AG04450 (cell line): ENCODE measurements at regions not wholly inside any gene's neighbourhood (a gene's known extent, or its start where the extent isn't known, plus 50 kb on each side); places are given as distances from the start of the nearest gene placed in this dataset.

Experiments
- CTCF ChIA-PET: fragments of 300-600, 350-600 bp; formaldehyde crosslinking; extraction: SDS; loops from one replicate; lab custom pipeline; 2022; ENCODE audit warnings: antibody characterized with exemption, inconsistent platforms; lab: Charles Lee
- POLR2A ChIA-PET: fragments of 350-600 bp; formaldehyde crosslinking; extraction: SDS; loops from one replicate; lab custom pipeline; 2021; ENCODE audit warnings: antibody characterized with exemption, inconsistent platforms; lab: Yijun Ruan, JAX
- DNase-seq: peaks from one replicate; pipeline ENCODE4 v3.0.0-alpha.2; 2011; ENCODE audit warnings: low read depth, low spot score
- H3K27ac ChIP-seq: one replicate; pipeline ENCODE4 v1.5.1; 2012; ENCODE audit warnings: low read depth, low read length, control low read depth
- H3K27me3 ChIP-seq: one replicate; pipeline ENCODE4 v1.6.0; 2012; ENCODE audit warnings: low read length; ENCODE audit not compliant: control insufficient read depth, insufficient read depth
- H3K4me3 ChIP-seq: 2 replicates; pipeline ENCODE4 v1.5.1; 2011; ENCODE audit warnings: mild to moderate bottlenecking, low read depth, low read length, control low read depth
- H3K9me3 ChIP-seq: 2 replicates; pipeline ENCODE4 v1.5.1; 2012; ENCODE audit warnings: low read length; ENCODE audit not compliant: control insufficient read depth, insufficient read depth
- CTCF ChIP-seq: IDR thresholded peaks from 2 replicates; pipeline ENCODE4 v1.5.1; 2011; ENCODE audit warnings: low read depth, low read length, control low read depth, inconsistent platforms

- peak; percentile 50 for DNase-seq
- H3K27ac ChIP-seq: no peak overlapping the region
- H3K9me3 ChIP-seq: no peaks in the 10 kb centered on the region; the same call in 1 of the 2 replicates
- no peak overlapping the region for H3K4me3 ChIP-seq
- no peaks in the 10 kb centered on the region for H3K27me3 ChIP-seq
- ChIA-PET CTCF (interaction anchor here (0.6 to 7.5 kb wide), 58 partner anchors 8 to 479 kb away, joined by 3 to 119 read pairs (median 4); partner anchors contain the start of gene GALNT15), POLR2A (no interaction called here)
- TF ChIP-seq CTCF: peak; percentile 78
These were observed 125.8 kb upstream of the GALNT15 start for GRCh38 chr3:16048435-16049318.

DNA sequence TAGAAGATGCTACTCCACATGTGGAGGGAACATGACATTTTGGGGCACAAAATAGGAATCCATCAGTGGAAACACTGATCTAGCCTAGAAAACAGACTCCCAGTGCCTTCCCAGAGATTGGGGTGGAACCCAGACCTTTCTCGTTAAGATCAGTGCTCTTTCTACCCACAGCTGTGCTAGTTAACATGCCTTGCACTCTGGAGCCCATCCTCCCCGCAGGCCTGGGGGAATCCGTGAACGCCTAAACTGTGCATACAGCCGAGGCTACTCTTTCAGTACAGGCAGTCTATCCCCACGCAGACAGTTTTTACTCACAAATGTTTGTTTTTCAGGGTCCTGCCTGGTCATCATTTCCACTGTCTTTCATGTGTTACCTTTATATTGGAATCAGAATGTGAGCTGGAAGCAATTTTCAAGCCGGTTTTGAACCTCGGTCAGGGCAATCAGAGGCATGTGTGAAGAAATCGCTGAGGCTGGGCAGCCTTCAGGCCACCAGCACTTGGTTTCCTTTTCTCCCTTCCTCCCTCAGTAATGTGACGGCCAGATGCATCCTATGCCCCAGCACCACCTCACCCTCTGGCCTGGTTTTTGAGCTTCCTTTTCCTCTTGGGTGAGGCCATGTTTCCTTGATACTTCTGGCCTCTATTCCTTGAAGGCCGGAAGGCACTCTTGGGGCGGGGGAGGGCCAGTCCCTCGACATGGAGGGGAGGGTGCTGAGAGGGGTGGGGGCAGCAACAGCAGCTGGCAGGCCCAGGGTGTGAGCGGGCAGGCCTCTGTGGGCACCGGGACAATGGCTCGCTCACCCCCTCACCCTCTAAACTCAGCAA lies 123.6 kb upstream of the GALNT15 start:
- H3K4me3 ChIP-seq: no peak overlapping the region
- H3K27ac ChIP-seq: no peak overlapping the region
- H3K27me3 ChIP-seq: no peaks in the 10 kb centered on the region
- ChIA-PET CTCF (interaction anchor here (0.6 to 7.5 kb wide), 6 partner anchors 9 to 235 kb away, joined by 3 to 119 read pairs (median 3); partner anchors contain the start of gene GALNT15), POLR2A (interaction anchor here (0.9 kb wide), 1 partner anchor 10 kb away, joined by 3 read pairs; no protein-coding TSS in a partner anchor)
- DNase-seq: no peak
- TF ChIP-seq CTCF: no peak
- no peaks in the 10 kb centered on the region for H3K9me3 ChIP-seq

GRCh38 chr3:16051691-16052090 lies 122.8 kb upstream of the GALNT15 start:
- no peak for DNase-seq
- no peak overlapping the region for H3K4me3 ChIP-seq
- no peak overlapping the region for H3K27ac ChIP-seq
- POLR2A ChIA-PET: no interaction called here
- H3K27me3 ChIP-seq: no peaks in the 10 kb centered on the region
- no peaks in the 10 kb centered on the region for H3K9me3 ChIP-seq
- no peak for TF ChIP-seq CTCF
- CTCF ChIA-PET: interaction anchor here (1.2 to 7.5 kb wide), 3 partner anchors 8 to 236 kb away, joined by 3 to 119 read pairs (median 61); partner anchors contain the start of gene GALNT15

DNA sequence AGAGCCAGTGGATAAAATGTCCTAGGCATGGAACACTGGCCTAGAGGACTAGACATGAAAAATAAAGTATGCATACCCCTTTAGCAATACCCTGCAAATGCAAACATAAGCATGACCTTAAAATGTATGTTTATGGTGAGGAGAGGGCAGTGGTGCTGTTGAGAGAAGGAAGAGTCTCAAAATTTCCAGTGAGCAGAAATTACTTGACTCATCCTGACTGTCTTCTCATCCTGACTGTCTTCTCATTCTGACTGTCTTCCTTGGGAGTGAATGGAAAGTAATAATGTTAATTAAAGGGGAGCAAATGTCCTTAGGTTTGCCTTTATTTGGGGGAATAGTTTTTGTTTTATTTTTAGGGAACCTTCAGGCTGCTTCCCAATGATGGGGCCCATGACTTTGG lies 121.5 kb upstream of the GALNT15 start:
- Histone ChIP-seq H3K27me3 (no peaks in the 10 kb centered on the region), H3K27ac (no peak overlapping the region), H3K9me3 (no peaks in the 10 kb centered on the region), H3K4me3 (no peak overlapping the region)
- POLR2A ChIA-PET: no interaction called here
- no peak for TF ChIP-seq CTCF
- CTCF ChIA-PET: interaction anchor here (1.9 kb wide), 1 partner anchor 126 kb away, joined by 9 read pairs; no protein-coding TSS in a partner anchor
- DNase-seq: no peak
